HUES48 (cell line): ENCODE measurements at regions not wholly inside any gene's neighbourhood (a gene's known extent, or its start where the extent isn't known, plus 50 kb on each side); places are given as distances from the start of the nearest gene placed in this dataset.
"Not testable (repeated sequence)": the region's sequence is repeated elsewhere in the genome, so short reads cannot be mapped to it uniquely, and the experiment has no call there.

ENCODE experiments used
- H3K27ac ChIP-seq: one replicate; pipeline ENCODE4 v1.7.0; 2013; ENCODE audit warnings: low read depth, low read length, inconsistent platforms
- H3K27me3 ChIP-seq: 2 replicates; pipeline ENCODE4 v1.6.1; 2013; ENCODE audit warnings: mild to moderate bottlenecking, low read length; ENCODE audit not compliant: control insufficient read depth, insufficient read depth
- H3K36me3 ChIP-seq: 2 replicates; pipeline ENCODE4 v1.6.1; 2013; ENCODE audit warnings: low read length; ENCODE audit not compliant: control insufficient read depth, insufficient read depth
- H3K4me1 ChIP-seq: 2 replicates; pipeline ENCODE4 v1.6.1; 2013; ENCODE audit warnings: mild to moderate bottlenecking, low read length; ENCODE audit not compliant: control insufficient read depth, insufficient read depth
- H3K4me3 ChIP-seq: 2 replicates; pipeline ENCODE4 v1.5.1; 2013; ENCODE audit warnings: mild to moderate bottlenecking, low read depth, low read length
- H3K9ac ChIP-seq: 2 replicates; pipeline ENCODE4 v1.6.1; 2013; ENCODE audit warnings: mild to moderate bottlenecking, low read depth, low read length, moderate library complexity
- H3K9me3 ChIP-seq: 2 replicates; pipeline ENCODE4 v1.6.1; 2013; ENCODE audit warnings: low read length; ENCODE audit not compliant: control insufficient read depth, insufficient read depth

DNA sequence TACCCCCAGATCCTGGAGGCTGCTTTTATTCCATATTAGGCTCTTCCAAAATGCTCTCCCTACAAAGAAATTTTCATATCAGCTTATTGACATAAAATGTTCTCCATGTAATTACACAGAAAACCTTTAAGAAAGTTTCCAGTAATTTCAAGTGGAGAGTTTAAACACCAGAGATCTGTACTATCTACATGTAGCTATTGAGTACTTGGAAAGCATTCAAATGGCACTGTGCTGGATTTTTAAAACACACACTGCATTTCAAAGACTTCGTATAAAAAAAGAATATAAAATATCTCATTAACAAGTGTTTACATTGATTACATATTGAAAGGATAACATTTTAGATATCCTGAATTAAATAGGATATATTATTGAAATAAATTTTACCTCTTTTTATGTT is 182.4 kb upstream of the ZNF521 start:
- peaks cover 5% of the 10 kb centered on the region; the same call in 1 of the 2 replicates for H3K9me3 ChIP-seq
- H3K4me3 ChIP-seq: no peak overlapping the region
- no peaks in the 10 kb centered on the region for H3K27me3 ChIP-seq
- no peak overlapping the region for H3K9ac ChIP-seq
- no peak overlapping the region for H3K27ac ChIP-seq
- no peaks in the 10 kb centered on the region for H3K36me3 ChIP-seq
- no peaks in the 10 kb centered on the region for H3K4me1 ChIP-seq

DNA sequence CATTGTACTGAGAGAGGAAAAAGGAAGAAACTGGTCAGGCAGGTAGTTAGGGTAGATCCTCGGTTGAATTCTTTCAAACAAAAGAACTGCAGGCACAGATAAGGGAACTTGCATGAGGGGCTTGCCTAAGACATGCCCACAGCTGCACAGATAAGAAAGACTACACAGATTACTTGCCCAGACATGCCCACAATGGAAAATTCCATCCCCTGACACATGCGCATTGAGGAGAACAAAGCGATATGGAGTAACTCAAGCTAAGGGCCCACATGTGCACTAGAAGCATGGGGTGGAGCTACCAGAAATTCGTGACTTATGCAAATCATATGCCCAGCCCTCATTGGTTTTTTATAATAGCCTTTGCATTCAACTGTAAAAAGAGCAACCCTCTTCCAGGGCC is 181.3 kb upstream of the ZNF521 start:
- H3K27me3 ChIP-seq: no peaks in the 10 kb centered on the region
- no peak overlapping the region for H3K9ac ChIP-seq
- H3K36me3 ChIP-seq: no peaks in the 10 kb centered on the region
- H3K4me1 ChIP-seq: no peaks in the 10 kb centered on the region
- H3K4me3 ChIP-seq: no peak overlapping the region
- H3K9me3 ChIP-seq: peaks cover 5% of the 10 kb centered on the region; the same call in 1 of the 2 replicates
- no peak overlapping the region for H3K27ac ChIP-seq

DNA sequence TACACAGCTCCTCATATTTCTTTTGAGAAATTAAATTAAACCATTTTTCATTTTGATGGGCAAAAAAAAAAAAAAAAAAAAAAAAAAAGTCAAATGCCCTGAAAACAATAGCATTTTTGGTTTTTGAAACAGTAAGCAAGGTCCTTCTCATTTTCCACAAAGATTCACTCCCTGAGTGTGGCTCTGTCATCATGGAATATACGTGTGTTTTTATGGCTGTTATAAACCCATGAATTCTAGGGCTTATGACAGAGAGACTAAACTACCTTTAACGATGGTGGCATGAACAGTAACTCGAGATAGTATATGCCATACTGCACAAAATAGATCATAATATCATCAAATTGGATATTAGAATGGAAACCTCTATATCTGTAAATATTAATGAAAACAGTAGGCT is 179.2 kb upstream of the ZNF521 start:
- no peak overlapping the region for H3K27ac ChIP-seq
- H3K4me1 ChIP-seq: no peaks in the 10 kb centered on the region
- H3K27me3 ChIP-seq: no peaks in the 10 kb centered on the region

DNA sequence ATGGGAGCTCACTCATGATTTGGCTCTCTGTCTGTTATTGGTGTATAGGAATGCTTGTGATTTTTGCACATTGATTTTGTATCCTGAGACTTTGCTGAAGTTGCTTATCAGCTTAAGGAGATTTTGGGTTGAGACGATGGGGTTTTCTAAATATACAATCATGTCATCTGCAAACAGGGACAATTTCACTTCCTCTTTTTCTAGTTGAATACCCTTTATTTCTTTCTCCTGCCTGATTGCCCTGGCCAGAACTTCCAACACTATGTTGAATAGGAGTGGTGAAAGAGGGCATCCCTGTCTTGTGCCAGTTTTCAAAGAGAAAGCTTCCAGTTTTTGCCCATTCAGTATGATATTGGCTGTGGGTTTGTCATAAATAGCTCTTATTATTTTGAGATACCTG is 173.8 kb upstream of the ZNF521 start:
- not testable (repeated sequence) for H3K9ac ChIP-seq, H3K4me1 ChIP-seq, H3K27ac ChIP-seq, H3K4me3 ChIP-seq, H3K36me3 ChIP-seq, H3K9me3 ChIP-seq, H3K27me3 ChIP-seq

More for the DNA sequence above, 179.2 kb upstream of the ZNF521 start:
- peaks cover 5% of the 10 kb centered on the region; the same call in 1 of the 2 replicates for H3K9me3 ChIP-seq
- H3K4me3 ChIP-seq: no peak overlapping the region
- no peaks in the 10 kb centered on the region for H3K36me3 ChIP-seq
- no peak overlapping the region for H3K9ac ChIP-seq

DNA sequence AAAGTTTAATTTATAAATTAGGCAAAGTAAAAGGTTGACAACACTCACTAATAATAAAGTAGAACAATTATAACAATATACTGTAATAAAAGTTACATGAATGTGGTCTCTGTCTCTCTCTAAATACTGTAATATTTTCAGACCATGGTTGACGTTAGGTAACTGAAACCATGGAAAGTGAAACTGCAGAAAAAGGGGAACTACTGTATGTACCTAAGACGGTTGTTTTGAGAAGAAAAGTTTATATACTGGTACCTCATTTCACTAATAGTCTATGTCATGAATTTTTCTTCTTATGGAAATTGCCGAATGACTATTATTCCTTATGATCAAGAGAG is 166.7 kb upstream of the ZNF521 start:
- Histone ChIP-seq H3K4me1 (no peaks in the 10 kb centered on the region), H3K27ac (no peak overlapping the region), H3K4me3 (no peak overlapping the region)

DNA sequence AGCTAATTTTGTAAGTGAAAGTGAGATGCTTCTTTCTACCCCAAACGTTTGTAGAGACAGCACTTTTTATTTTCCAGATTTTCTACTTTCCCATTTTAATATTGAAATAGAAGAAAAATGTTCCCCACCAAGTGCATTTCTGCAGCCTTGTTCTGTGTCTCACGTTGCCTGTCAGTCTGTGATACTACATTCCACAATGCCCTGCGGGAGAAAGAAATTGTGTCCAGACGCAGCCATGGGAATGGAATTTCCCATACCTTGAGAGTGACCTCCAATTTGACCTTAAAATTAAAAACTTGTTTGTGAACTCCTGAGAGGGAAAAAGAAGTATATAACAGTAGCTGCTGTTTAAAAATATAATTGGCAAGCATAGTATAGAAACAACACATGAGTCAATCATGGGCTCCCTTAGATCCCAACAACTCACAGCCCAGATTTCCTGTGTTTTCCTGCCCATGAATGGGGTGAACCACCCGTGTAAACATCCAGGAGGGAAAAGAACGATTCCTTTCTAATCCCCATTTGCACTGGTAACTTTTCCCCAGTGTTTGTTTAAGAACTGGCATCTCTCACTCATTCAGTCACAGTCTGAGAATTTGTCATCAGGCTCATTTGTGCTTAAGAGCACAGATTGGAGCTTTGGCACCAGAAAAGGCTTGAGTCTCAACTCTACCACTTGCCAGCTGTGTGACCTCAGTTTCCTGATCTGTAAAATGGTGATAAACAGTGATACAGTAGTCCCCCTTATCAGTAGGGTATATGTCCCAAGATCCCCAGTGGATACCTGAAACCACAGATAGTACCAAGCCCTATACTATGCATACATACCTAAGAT is 166.1 kb upstream of the ZNF521 start:
- Histone ChIP-seq H3K9ac (no peak overlapping the region), H3K27me3 (no peaks in the 10 kb centered on the region), H3K9me3 (no peaks in the 10 kb centered on the region), H3K27ac (no peak overlapping the region), H3K4me3 (no peak overlapping the region), H3K36me3 (no peaks in the 10 kb centered on the region), H3K4me1 (no peaks in the 10 kb centered on the region)

More for the DNA sequence above, 166.7 kb upstream of the ZNF521 start:
- Histone ChIP-seq H3K27me3 (no peaks in the 10 kb centered on the region), H3K9me3 (no peaks in the 10 kb centered on the region), H3K9ac (no peak overlapping the region), H3K36me3 (no peaks in the 10 kb centered on the region)

DNA sequence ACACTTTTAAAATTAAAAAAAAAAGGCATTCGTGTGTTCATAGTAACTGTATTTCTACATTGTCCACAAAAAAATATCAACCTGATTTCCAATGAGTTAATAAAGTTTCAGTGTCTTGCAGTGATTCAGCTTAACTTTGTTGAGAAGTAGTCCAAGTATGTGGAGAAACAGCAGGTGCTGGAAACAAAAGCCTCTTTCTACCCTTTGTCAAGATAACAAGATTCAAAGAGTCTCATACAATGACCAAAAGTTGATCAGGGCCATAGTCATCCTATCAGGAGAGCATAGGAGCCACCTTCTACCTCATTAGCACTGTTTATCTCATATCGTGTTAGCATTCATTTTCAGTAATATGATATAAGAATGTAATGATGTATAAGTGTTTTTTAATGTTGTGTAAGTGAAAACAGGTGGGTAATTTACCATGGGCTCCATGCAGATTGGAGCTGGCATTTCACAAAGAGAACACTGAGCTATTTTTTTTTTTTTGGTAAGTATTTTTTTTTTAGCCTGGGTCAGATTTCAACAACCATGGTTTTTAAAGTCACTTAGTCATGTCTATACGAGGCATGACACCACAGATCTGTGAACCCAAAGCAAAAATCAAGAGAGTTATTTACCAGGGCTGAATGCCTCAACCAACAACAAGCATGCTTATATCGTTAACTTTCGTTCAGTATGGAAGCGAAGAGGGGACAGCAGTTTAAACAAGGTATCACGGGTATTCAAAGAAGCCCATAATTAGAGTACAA is 165.0 kb upstream of the ZNF521 start:
- no peak overlapping the region for H3K4me3 ChIP-seq
- H3K4me1 ChIP-seq: no peaks in the 10 kb centered on the region
- no peak overlapping the region for H3K27ac ChIP-seq
- H3K9me3 ChIP-seq: no peaks in the 10 kb centered on the region
- H3K27me3 ChIP-seq: no peaks in the 10 kb centered on the region
- H3K36me3 ChIP-seq: no peaks in the 10 kb centered on the region
- no peak overlapping the region for H3K9ac ChIP-seq

DNA sequence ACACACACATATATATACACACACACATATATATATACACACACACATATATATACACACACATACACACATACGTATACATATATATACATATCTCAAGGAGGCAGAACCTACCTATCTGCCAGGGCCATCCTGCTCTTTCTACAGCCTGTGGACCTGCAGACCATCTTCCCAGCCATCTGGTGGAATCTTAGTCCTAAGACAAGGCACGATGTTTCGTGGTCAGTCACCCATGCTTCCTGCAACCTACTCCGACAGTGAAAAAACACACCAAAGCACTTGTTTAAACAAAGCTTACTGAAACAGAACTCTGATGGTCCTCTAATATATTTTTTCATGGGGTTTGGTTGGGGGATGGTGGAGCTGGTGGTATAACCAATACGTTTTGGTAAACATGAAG is 164.2 kb upstream of the ZNF521 start:
- Histone ChIP-seq H3K27me3 (no peaks in the 10 kb centered on the region), H3K4me1 (no peaks in the 10 kb centered on the region), H3K27ac (no peak overlapping the region), H3K4me3 (no peak overlapping the region), H3K9me3 (no peaks in the 10 kb centered on the region), H3K9ac (no peak overlapping the region), H3K36me3 (no peaks in the 10 kb centered on the region)

DNA sequence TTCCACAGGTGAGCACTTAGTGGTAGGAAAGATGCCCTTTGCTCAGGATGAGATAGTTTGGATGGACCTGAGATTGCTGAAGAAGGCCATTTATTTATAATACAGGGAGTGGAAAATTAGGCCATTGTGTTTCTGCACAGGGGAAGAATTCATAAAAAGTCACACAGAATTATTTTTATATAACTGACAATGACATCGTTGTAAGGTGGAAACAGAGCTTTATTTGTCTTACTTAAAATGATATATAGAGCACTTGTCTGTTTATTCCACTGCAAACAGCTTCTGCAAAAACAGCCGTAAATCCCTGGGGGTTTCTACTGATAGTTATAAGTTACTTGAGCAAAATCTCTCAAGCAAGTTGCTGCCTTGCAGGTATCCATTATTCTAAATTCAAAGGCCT is 158.1 kb upstream of the ZNF521 start:
- Histone ChIP-seq H3K27ac (no peak overlapping the region), H3K9ac (no peak overlapping the region), H3K4me3 (no peak overlapping the region), H3K4me1 (no peaks in the 10 kb centered on the region), H3K27me3 (no peaks in the 10 kb centered on the region), H3K9me3 (no peaks in the 10 kb centered on the region), H3K36me3 (no peaks in the 10 kb centered on the region)

DNA sequence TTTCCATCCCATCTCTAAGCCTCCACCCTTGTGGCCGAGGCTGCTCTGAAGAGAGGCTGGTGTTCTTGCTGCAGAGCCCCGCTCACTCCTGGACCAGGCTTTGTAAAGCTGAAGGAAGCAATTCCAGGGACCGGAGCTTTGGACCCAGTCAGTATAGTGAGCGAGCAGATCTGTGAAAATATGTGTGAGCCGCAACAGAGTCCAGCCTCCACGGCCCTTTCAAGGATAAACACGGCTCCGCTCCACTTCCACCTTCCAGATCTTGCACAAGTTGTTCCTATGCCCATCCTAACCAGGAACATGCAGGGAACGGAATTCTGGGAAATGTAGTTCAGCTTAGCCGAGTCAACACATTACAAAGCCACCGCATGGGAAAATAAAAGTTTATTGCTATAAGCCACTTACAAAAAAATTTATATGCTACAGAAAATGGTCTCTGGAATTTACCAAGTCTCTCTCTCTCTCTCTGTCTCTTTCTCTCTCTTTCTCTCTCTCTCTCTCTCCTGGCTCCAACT is 151.7 kb upstream of the ZNF521 start:
- peak overlapping the region; percentile 50 for H3K4me3 ChIP-seq
- H3K9me3 ChIP-seq: no peaks in the 10 kb centered on the region
- no peak overlapping the region for H3K27ac ChIP-seq
- no peaks in the 10 kb centered on the region for H3K27me3 ChIP-seq
- no peaks in the 10 kb centered on the region for H3K4me1 ChIP-seq
- H3K36me3 ChIP-seq: no peaks in the 10 kb centered on the region
- H3K9ac ChIP-seq: no peak overlapping the region

DNA sequence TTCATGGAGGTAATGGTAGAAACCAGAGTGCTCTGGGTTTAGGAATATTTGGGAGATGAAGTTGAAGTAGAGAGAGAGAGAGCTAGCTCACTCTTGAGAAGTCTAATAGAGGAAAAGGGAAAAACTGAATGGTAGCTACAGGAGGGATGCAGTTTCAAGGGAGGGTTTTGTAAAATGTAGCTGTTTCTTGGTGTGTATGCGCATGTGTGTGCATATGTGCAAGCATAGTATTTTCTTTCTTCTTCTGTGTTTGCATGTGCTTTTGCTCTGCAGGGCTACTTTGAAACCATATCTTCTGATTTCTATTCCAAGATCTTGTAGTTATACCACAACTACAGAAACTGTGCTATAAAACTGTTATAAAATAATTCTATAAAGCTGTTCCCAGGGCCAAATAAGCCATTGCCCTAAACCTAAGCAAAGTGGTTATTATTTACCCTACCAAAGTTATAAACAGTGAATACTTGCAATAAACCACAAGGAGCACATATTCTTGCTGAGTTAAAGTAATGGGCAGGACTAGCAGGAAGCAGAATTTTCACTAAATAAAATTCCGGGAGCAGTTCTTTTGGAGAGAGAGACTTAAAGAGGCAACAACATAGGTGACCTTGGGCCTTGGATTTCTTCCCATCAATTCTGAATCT is 145.3 kb upstream of the ZNF521 start:
- Histone ChIP-seq H3K4me3 (no peak overlapping the region), H3K9ac (no peak overlapping the region), H3K36me3 (no peaks in the 10 kb centered on the region), H3K27me3 (no peaks in the 10 kb centered on the region), H3K4me1 (no peaks in the 10 kb centered on the region), H3K9me3 (no peaks in the 10 kb centered on the region), H3K27ac (no peak overlapping the region)
